Lower leg skin (tissue), 3 donors: ENCODE measurements at regions not wholly inside any gene's neighbourhood (a gene's known extent, or its start where the extent isn't known, plus 50 kb on each side); places are given as distances from the start of the nearest gene placed in this dataset.

Experiments used
- POLR2A ChIP-seq, 2 donors: fragments of 450-650 bp; IDR thresholded peaks; one replicate each; pipeline ENCODE4 v1.6.1; 2016 to 2017; ENCODE audit warnings: antibody characterized with exemption in 2 of 2, mild to moderate bottlenecking in 1 of 2, moderate library complexity in 1 of 2
- TF ChIP-seq, protein P1 (sequence below), 3 donors: fragments of 450-650 bp; IDR thresholded peaks; one replicate each; pipeline ENCODE4 v1.5.1; 2016; ENCODE audit warnings: antibody characterized with exemption in 3 of 3, mild to moderate bottlenecking in 3 of 3, moderate library complexity in 2 of 3

DNA sequence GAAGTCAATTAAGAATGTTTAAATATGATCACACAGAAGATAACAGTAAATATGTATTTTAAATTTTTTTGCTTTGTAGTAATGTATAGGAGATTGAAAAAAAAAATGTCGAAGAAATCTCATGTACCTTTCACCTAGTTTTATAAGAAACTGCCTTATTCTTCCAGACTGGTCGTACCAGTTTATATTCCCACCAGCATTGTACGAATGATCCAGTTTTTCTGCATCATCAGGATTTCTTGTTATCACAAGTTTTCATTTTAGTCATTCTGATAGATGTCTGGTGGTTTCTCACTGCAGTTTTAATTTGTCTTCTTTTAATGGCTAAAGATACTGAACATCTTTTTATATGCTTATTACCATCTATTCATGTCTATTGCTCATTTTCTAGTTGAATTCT is 101.8 kb upstream of the CTSC start:
- TF ChIP-seq POLR2A (IDR thresholded peaks at IDR 0.05) = no peak
- TF ChIP-seq, protein P1, sequence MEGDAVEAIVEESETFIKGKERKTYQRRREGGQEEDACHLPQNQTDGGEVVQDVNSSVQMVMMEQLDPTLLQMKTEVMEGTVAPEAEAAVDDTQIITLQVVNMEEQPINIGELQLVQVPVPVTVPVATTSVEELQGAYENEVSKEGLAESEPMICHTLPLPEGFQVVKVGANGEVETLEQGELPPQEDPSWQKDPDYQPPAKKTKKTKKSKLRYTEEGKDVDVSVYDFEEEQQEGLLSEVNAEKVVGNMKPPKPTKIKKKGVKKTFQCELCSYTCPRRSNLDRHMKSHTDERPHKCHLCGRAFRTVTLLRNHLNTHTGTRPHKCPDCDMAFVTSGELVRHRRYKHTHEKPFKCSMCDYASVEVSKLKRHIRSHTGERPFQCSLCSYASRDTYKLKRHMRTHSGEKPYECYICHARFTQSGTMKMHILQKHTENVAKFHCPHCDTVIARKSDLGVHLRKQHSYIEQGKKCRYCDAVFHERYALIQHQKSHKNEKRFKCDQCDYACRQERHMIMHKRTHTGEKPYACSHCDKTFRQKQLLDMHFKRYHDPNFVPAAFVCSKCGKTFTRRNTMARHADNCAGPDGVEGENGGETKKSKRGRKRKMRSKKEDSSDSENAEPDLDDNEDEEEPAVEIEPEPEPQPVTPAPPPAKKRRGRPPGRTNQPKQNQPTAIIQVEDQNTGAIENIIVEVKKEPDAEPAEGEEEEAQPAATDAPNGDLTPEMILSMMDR (IDR thresholded peaks at IDR 0.05) = no peak
